Ishikawa (cell line): ENCODE measurements at regions not wholly inside any gene's neighbourhood (a gene's known extent, or its start where the extent isn't known, plus 50 kb on each side); places are given as distances from the start of the nearest gene placed in this dataset.

Experiments used
- CEBPB ChIP-seq: IDR thresholded peaks from 2 replicates; pipeline ENCODE4 v1.6.1; 2012
- EGR1 ChIP-seq: IDR thresholded peaks from 2 replicates; pipeline ENCODE4 v1.6.1; 2012
- EP300 ChIP-seq: IDR thresholded peaks from 2 replicates; pipeline ENCODE4 v1.6.1; 2012; ENCODE audit warnings: borderline replicate concordance
- MAX ChIP-seq: IDR thresholded peaks from 2 replicates; pipeline ENCODE4 v1.6.1; 2012
- NFIC ChIP-seq: IDR thresholded peaks from 2 replicates; pipeline ENCODE4 v1.6.1; 2012
- RAD21 ChIP-seq: IDR thresholded peaks from 2 replicates; pipeline ENCODE4 v1.6.1; 2012; ENCODE audit warnings: low read depth
- REST ChIP-seq: IDR thresholded peaks from 2 replicates; pipeline ENCODE4 v1.6.1; 2012; ENCODE audit warnings: low read depth, mild to moderate bottlenecking
- TCF12 ChIP-seq: IDR thresholded peaks from 2 replicates; pipeline ENCODE4 v1.6.1; 2012; ENCODE audit warnings: low read depth
- TEAD4 ChIP-seq: IDR thresholded peaks from 2 replicates; pipeline ENCODE4 v1.6.1; 2012
- USF1 ChIP-seq: IDR thresholded peaks from 2 replicates; pipeline ENCODE4 v1.6.1; 2012

- no peak for TF ChIP-seq MAX
- TF ChIP-seq EGR1: no peak
- TF ChIP-seq NFIC: no peak
- TF ChIP-seq TEAD4: no peak
- no peak for TF ChIP-seq REST
- TF ChIP-seq EP300: no peak
- no peak for TF ChIP-seq CEBPB
- no peak for TF ChIP-seq USF1
- TF ChIP-seq RAD21: no peak
- TF ChIP-seq TCF12: no peak
Observed at GRCh38 chrX:4909348-4909747, 1195.9 kb upstream of the PRKX start.
